ENCODE measurements at regions not wholly inside any gene's neighbourhood (a gene's known extent, or its start where the extent isn't known, plus 50 kb on each side); places are given as distances from the start of the nearest gene placed in this dataset.

GRCh38 chr21:17929510-17929909 lies 110.4 kb upstream of the C21orf91 start (continued):
- TF ChIP-seq, protein P1, sequence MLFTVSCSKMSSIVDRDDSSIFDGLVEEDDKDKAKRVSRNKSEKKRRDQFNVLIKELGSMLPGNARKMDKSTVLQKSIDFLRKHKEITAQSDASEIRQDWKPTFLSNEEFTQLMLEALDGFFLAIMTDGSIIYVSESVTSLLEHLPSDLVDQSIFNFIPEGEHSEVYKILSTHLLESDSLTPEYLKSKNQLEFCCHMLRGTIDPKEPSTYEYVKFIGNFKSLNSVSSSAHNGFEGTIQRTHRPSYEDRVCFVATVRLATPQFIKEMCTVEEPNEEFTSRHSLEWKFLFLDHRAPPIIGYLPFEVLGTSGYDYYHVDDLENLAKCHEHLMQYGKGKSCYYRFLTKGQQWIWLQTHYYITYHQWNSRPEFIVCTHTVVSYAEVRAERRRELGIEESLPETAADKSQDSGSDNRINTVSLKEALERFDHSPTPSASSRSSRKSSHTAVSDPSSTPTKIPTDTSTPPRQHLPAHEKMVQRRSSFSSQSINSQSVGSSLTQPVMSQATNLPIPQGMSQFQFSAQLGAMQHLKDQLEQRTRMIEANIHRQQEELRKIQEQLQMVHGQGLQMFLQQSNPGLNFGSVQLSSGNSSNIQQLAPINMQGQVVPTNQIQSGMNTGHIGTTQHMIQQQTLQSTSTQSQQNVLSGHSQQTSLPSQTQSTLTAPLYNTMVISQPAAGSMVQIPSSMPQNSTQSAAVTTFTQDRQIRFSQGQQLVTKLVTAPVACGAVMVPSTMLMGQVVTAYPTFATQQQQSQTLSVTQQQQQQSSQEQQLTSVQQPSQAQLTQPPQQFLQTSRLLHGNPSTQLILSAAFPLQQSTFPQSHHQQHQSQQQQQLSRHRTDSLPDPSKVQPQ (CRISPR knock-in tag; IDR thresholded peaks at IDR 0.05; ENCODE audit: borderline replicate concordance) = no peak
- no peak for TF ChIP-seq MEF2D (tag; conservative IDR thresholded peaks at IDR 0.05; ENCODE audit: low read depth)

- Histone ChIP-seq H3K4me3 (no peak overlapping the region), H3K27ac (ENCODE audit: extremely low read depth, low read depth, low read length) (no peak overlapping the region), H3K79me2 (ENCODE audit: control insufficient read depth, insufficient read depth, low read length) (no peaks in the 10 kb centered on the region), H3K27me3 (ENCODE audit: control insufficient read depth in 2 of 2, insufficient read depth in 2 of 2, low read length in 2 of 2) (no peaks in the 10 kb centered on the region), H3K9me3 (replicated peaks; ENCODE audit: control insufficient read depth, insufficient read depth, low read depth, low read length) (no peaks in the 10 kb centered on the region), H3K36me3 (ENCODE audit: control insufficient read depth, insufficient read depth, low read length) (no peaks in the 10 kb centered on the region), H4K20me1 (replicated peaks; ENCODE audit: control insufficient read depth, insufficient read depth, low read length) (no peaks in the 10 kb centered on the region), H3K9ac (ENCODE audit: insufficient read depth in 1 of 2, low read depth in 2 of 2, low read length in 2 of 2) (no peak overlapping the region), H3K4me2 (ENCODE audit: insufficient read depth, low read length) (no peak overlapping the region), H3K9me1 (ENCODE audit: control insufficient read depth, insufficient read depth, low read length) (no peaks in the 10 kb centered on the region), H3K4me1 (replicated peaks in 1 of 2; ENCODE audit: control insufficient read depth in 2 of 2, insufficient read depth in 2 of 2, low read length in 2 of 2) (no peaks in the 10 kb centered on the region), H2AFZ (ENCODE audit: low read depth, low read length) (no peak overlapping the region)
- peak in 1 of 4 experiments; percentile 12 for DNase-seq (ENCODE audit: extremely low read depth in 1 of 4, low spot score in 3 of 4)
- BruUV-seq (replicated peaks) = no TSS peak
- ATAC-seq = 0 out of 3 replicates have a peak, but pooled peaks have one; percentile 43
- ChIA-PET CTCF (ENCODE audit: low intra/inter-chr PET ratio) (no interaction called here), POLR2A (no interaction called here)
- no peak for TF ChIP-seq CHD1 (IDR thresholded peaks at IDR 0.05; ENCODE audit: low read length)
- peak in 1 of 2 experiments; percentile 63; a peak in 2 of 4 replicates for TF ChIP-seq RAD21 (CRISPR knock-in tag; conservative IDR thresholded peaks at IDR 0.05 in 1 of 2, IDR thresholded peaks at IDR 0.05 in 1 of 2)
- no peak for TF ChIP-seq ZFP36 (IDR thresholded peaks at IDR 0.05; ENCODE audit: low read depth, low read length, partially characterized antibody)
- peak in 2 of 3 experiments; percentile 17 to 37; a peak in 3 of 6 replicates for TF ChIP-seq CTCF (IDR thresholded peaks at IDR 0.05 in 2 of 3, conservative IDR thresholded peaks at IDR 0.05 in 1 of 3; ENCODE audit: insufficient read depth in 2 of 3, low read depth in 1 of 3, low read length in 3 of 3)
- intact Hi-C loops (cut with micrococcal nuclease) = loop anchor here (1.0 kb wide), 1 partner anchor 247 kb away; no protein-coding TSS in a partner anchor
- FAIRE-seq = no peak
- 0% methylated on average over 1 of the region's 1 CpG for WGBS (ENCODE audit: insufficient coverage, low coverage, missing lambda C conversion rate)
- in situ Hi-C loops (cut with MboI) = no loop called here
These were observed 106.7 kb upstream of the C21orf91 start for GRCh38 chr21:17925899-17926298.
